ENCODE measurements at regions not wholly inside any gene's neighbourhood (a gene's known extent, or its start where the extent isn't known, plus 50 kb on each side); places are given as distances from the start of the nearest gene placed in this dataset.

DNA sequence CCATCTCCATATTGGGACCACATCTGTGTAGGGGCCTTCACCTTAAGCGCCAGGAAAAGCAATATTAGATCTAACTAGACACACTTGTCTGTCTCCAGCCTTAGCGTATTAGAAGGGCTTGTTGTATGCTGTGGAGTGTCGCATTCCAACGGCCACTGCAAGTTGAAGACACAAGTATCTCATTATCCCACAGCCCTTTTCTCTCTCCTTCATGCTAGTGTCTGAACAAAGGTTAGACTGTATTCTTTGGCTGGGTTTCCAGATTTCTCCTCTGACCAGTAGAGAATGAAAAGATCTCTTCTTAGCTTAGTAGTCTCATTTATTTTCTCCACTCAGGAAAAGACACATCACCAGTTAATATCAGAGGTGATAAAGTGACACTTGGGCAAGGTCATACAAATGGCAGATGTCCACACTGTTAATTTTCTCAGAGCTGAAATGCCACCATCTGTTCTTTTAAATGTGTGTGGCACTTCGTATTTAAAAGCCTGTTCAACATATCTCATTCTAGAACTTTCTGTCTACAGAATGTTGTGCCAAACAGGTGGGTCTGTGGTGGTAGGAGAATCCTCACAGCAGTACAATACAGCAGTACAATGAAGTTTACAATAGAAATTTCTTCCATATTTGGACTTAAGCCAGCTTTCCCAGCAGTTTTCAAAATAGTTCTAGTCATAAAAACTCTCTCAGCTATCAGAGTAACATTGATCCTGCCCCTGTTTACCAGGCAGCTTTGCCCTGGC lies 94.0 kb upstream of the ITGA6 start:
- H3K79me2 ChIP-seq (ENCODE audit: control insufficient read depth in 1 of 2, insufficient read depth in 2 of 2, low read length in 2 of 2), result no peaks in the 10 kb centered on the region
- no peak overlapping the region for H4K8ac ChIP-seq (ENCODE audit: extremely low read depth, insufficient read depth, low read length)
- H3K4ac ChIP-seq (replicated peaks; ENCODE audit: insufficient read length, low read depth, low read length), result no peak overlapping the region
- no peak overlapping the region for H4K91ac ChIP-seq (replicated peaks; ENCODE audit: insufficient read length, low read length)
- no peak overlapping the region for H3K56ac ChIP-seq (replicated peaks; ENCODE audit: insufficient read length, low read depth, low read length)
- H3K36me3 ChIP-seq (ENCODE audit: control insufficient read depth in 2 of 4, insufficient read depth in 4 of 4, low read length in 3 of 4), result no peaks in the 10 kb centered on the region
- no peaks in the 10 kb centered on the region for H3K79me1 ChIP-seq (ENCODE audit: low read depth, low read length)
- no peak overlapping the region for H2BK12ac ChIP-seq (ENCODE audit: low read depth, low read length)
- H3K9ac ChIP-seq (replicated peaks in 1 of 4; ENCODE audit: extremely low read depth in 1 of 4, low read depth in 3 of 4, low read length in 3 of 4), result no peak overlapping the region
- ChIA-PET CTCF (ENCODE audit: partially characterized antibody) (interaction anchor here (0.9 to 1.2 kb wide), 2 partner anchors 10 to 129 kb away, joined by 3 to 4 read pairs; no protein-coding TSS in a partner anchor), POLR2A (ENCODE audit: partially characterized antibody) (interaction anchor here (1.1 kb wide), 1 partner anchor 11 kb away, joined by 3 read pairs; no protein-coding TSS in a partner anchor)
- WGBS, 2 experiments (ENCODE audit: extremely low coverage in 1 of 2, insufficient coverage in 1 of 2, insufficient read length in 1 of 2, insufficient replicate concordance in 2 of 2, low coverage in 1 of 2, low lambda C conversion rate in 2 of 2, missing lambda C conversion rate in 1 of 2), result 90% methylated on average over 5 of the region's 5 CpGs; no CpG with 5 or more reads in 1 of the 2 experiments
- H3K4me2 ChIP-seq (ENCODE audit: insufficient read depth in 1 of 2, low read depth in 2 of 2, low read length in 2 of 2), result no peak overlapping the region
- H3K18ac ChIP-seq (ENCODE audit: extremely low read depth, low read length), result no peak overlapping the region
- H2BK120ac ChIP-seq (replicated peaks; ENCODE audit: low read depth, low read length), result no peak overlapping the region
- H3K14ac ChIP-seq (ENCODE audit: insufficient read length), result no peak overlapping the region
- H3K9me3 ChIP-seq (ENCODE audit: insufficient read depth in 2 of 2, low read depth in 1 of 2, low read length in 1 of 2), result no peaks in the 10 kb centered on the region
- H3K27ac ChIP-seq (ENCODE audit: low read depth, low read length), result no peak overlapping the region
- no peaks in the 10 kb centered on the region for H4K20me1 ChIP-seq (replicated peaks in 1 of 2; ENCODE audit: control insufficient read depth in 1 of 2, insufficient read depth in 2 of 2, low read length in 2 of 2)
- H2AK5ac ChIP-seq (ENCODE audit: low read depth, low read length), result no peak overlapping the region
- no peaks in the 10 kb centered on the region for H3K27me3 ChIP-seq (replicated peaks in 1 of 4; ENCODE audit: control insufficient read depth in 3 of 4, extremely low read depth in 1 of 4, insufficient read depth in 3 of 4, low read length in 3 of 4)
- H2AFZ ChIP-seq (ENCODE audit: low read length), result no peak overlapping the region
- no peak overlapping the region for H2BK15ac ChIP-seq (ENCODE audit: low read length)
- DNase-seq (ENCODE audit: low read depth in 1 of 2, low spot score in 2 of 2) (no peak), FAIRE-seq (no peak)
- no peak overlapping the region for H4K5ac ChIP-seq (ENCODE audit: insufficient read length, low read depth, low read length)
- no peak overlapping the region for H3K4me3 ChIP-seq (ENCODE audit: extremely low read depth in 1 of 4, insufficient read depth in 2 of 4, low read depth in 3 of 4, low read length in 4 of 4)
- no peak overlapping the region for H3K23ac ChIP-seq (ENCODE audit: insufficient read length)
- H3K4me1 ChIP-seq (replicated peaks in 1 of 4; ENCODE audit: control insufficient read depth in 3 of 4, insufficient read depth in 4 of 4, low read length in 3 of 4), result no peaks in the 10 kb centered on the region
- H3K23me2 ChIP-seq (ENCODE audit: low read depth, low read length), result no peaks in the 10 kb centered on the region
- H2BK5ac ChIP-seq (ENCODE audit: low read depth, low read length), result no peak overlapping the region
- no peak overlapping the region for H2BK20ac ChIP-seq (ENCODE audit: low read length)
- TF ChIP-seq SP4 (IDR thresholded peaks at IDR 0.05; ENCODE audit: low read length) (no peak), POLR2A (IDR thresholded peaks at IDR 0.05; ENCODE audit: control extremely low read depth in 1 of 2, low read depth in 2 of 2, low read length in 2 of 2) (no peak)
- TF ChIP-seq, protein P1, sequence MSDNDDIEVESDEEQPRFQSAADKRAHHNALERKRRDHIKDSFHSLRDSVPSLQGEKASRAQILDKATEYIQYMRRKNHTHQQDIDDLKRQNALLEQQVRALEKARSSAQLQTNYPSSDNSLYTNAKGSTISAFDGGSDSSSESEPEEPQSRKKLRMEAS (IDR thresholded peaks at IDR 0.05), result no peak
